HL-60 (cell line): ENCODE measurements at regions not wholly inside any gene's neighbourhood (a gene's known extent, or its start where the extent isn't known, plus 50 kb on each side); places are given as distances from the start of the nearest gene placed in this dataset.

Source experiments
- CTCF ChIP-seq: IDR thresholded peaks from one replicate; pipeline ENCODE4 v1.5.1; 2011; ENCODE audit warnings: low read length, control low read depth, inconsistent platforms; ENCODE audit not compliant: insufficient read depth
- GABPA ChIP-seq: IDR thresholded peaks from 2 replicates; pipeline ENCODE4 v1.6.1; 2012; ENCODE audit warnings: low read depth
- POLR2AphosphoS5 ChIP-seq: IDR thresholded peaks from 2 replicates; pipeline ENCODE4 v1.6.1; 2012; ENCODE audit warnings: low read depth
- REST ChIP-seq: IDR thresholded peaks from 2 replicates; pipeline ENCODE4 v1.6.1; 2012; ENCODE audit warnings: low read depth; ENCODE audit not compliant: insufficient replicate concordance
- SPI1 ChIP-seq: IDR thresholded peaks from 2 replicates; pipeline ENCODE4 v1.6.1; 2012; ENCODE audit warnings: low read depth, mild to moderate bottlenecking, borderline replicate concordance

- TF ChIP-seq CTCF (no peak), SPI1 (no peak), POLR2AphosphoS5 (no peak), REST (no peak), GABPA (no peak)
These were observed 273.4 kb upstream of the PHYHIPL start for GRCh38 chr10:58903071-58903470.
